Fibroblast of lung (primary cell): ENCODE measurements at regions not wholly inside any gene's neighbourhood (a gene's known extent, or its start where the extent isn't known, plus 50 kb on each side); places are given as distances from the start of the nearest gene placed in this dataset.

Source experiments
- DNase-seq, 2 donors: peaks; one replicate each; pipeline versions ENCODE4 v3.0.0 to v3.0.0-alpha.2; 2010; ENCODE audit warnings: low read depth in 2 of 2
- H2AFZ ChIP-seq: 2 replicates; pipeline ENCODE4 v1.5.1; 2012; ENCODE audit warnings: low read length, control low read depth, inconsistent platforms
- H3K27ac ChIP-seq: 2 replicates; pipeline ENCODE4 v1.5.1; 2011; ENCODE audit warnings: low read length, control low read depth; ENCODE audit not compliant: insufficient read depth
- H3K27me3 ChIP-seq: 2 replicates; pipeline ENCODE4 v1.5.1; 2011; ENCODE audit warnings: mild to moderate bottlenecking, low read length; ENCODE audit not compliant: control insufficient read depth, insufficient read depth
- H3K36me3 ChIP-seq: 2 replicates; pipeline ENCODE4 v1.5.1; 2011; ENCODE audit warnings: low read length; ENCODE audit not compliant: control insufficient read depth, insufficient read depth
- H3K4me1 ChIP-seq: 2 replicates; pipeline ENCODE4 v1.5.1; 2011; ENCODE audit warnings: low read length; ENCODE audit not compliant: control insufficient read depth, insufficient read depth; ENCODE audit errors: extremely low read depth
- H3K4me2 ChIP-seq: 2 replicates; pipeline ENCODE4 v1.5.1; 2011; ENCODE audit warnings: low read length, control low read depth; ENCODE audit not compliant: insufficient read depth; ENCODE audit errors: extremely low read depth
- H3K4me3 ChIP-seq, 4 experiments: fragments of 200-600 bp in 1 of 4; sonication (generic) in 1 of 4; replicated peaks in 1 of 4; 2 replicates each; pipeline ENCODE4 v1.5.1; 2011 to 2016; ENCODE audit warnings: low read length in 4 of 4, low read depth in 3 of 4, mild to moderate bottlenecking in 3 of 4, control low read depth in 2 of 4, inconsistent platforms in 1 of 4, mixed read lengths in 1 of 4; ENCODE audit not compliant: insufficient read depth in 1 of 4; ENCODE audit errors: control extremely low read depth in 1 of 4
- H3K79me2 ChIP-seq: 2 replicates; pipeline ENCODE4 v1.5.1; 2012; ENCODE audit warnings: mild to moderate bottlenecking, low read length, inconsistent platforms; ENCODE audit not compliant: control insufficient read depth, insufficient read depth
- H3K9ac ChIP-seq: 2 replicates; pipeline ENCODE4 v1.5.1; 2011; ENCODE audit warnings: mild to moderate bottlenecking, low read length, control low read depth; ENCODE audit not compliant: insufficient read depth
- H3K9me3 ChIP-seq: 2 replicates; pipeline ENCODE4 v1.5.1; 2012; ENCODE audit warnings: low read depth, low read length; ENCODE audit not compliant: control insufficient read depth, insufficient read depth
- H4K20me1 ChIP-seq: 2 replicates; pipeline ENCODE4 v1.5.1; 2011; ENCODE audit warnings: low read length; ENCODE audit not compliant: control insufficient read depth, insufficient read depth; ENCODE audit errors: extremely low read depth
- CTCF ChIP-seq, 2 donors: IDR thresholded peaks in 1 of 2; conservative IDR thresholded peaks in 1 of 2; 1 replicate in 1 of 2; 2 replicates in 1 of 2; pipeline ENCODE4 v1.5.1; 2011 to 2012; ENCODE audit warnings: low read length in 2 of 2, control low read depth in 1 of 2, inconsistent platforms in 1 of 2, low read depth in 1 of 2, mild to moderate bottlenecking in 1 of 2
- EZH2 ChIP-seq: IDR thresholded peaks from 2 replicates; pipeline ENCODE4 v1.5.1; 2012; ENCODE audit warnings: low read length, control low read depth, mild to moderate bottlenecking; ENCODE audit errors: missing control alignments

GRCh38 chr5:112065781-112066180 is 308.8 kb upstream of the NREP start:
- Histone ChIP-seq H3K27me3 (no peaks in the 10 kb centered on the region), H3K4me3 (no peak overlapping the region), H3K27ac (no peak overlapping the region), H2AFZ (no peak overlapping the region), H3K36me3 (no peaks in the 10 kb centered on the region), H3K9me3 (no peaks in the 10 kb centered on the region), H3K4me2 (no peak overlapping the region), H3K4me1 (no peaks in the 10 kb centered on the region), H3K9ac (no peak overlapping the region), H4K20me1 (no peaks in the 10 kb centered on the region), H3K79me2 (no peaks in the 10 kb centered on the region)
- TF ChIP-seq CTCF (conservative IDR thresholded peaks at IDR 0.05 in 1 of 2, IDR thresholded peaks at IDR 0.05 in 1 of 2; ENCODE audit: low read depth in 1 of 2, low read length in 2 of 2), result no peak
- no peak for TF ChIP-seq EZH2
- no peak for DNase-seq

GRCh38 chr5:112064956-112065355 is 308.0 kb upstream of the NREP start:
- Histone ChIP-seq H3K27ac (no peak overlapping the region), H3K9ac (no peak overlapping the region), H3K36me3 (no peaks in the 10 kb centered on the region), H3K79me2 (no peaks in the 10 kb centered on the region), H3K4me3 (no peak overlapping the region), H3K27me3 (no peaks in the 10 kb centered on the region), H3K4me2 (no peak overlapping the region), H3K4me1 (no peaks in the 10 kb centered on the region), H2AFZ (no peak overlapping the region), H3K9me3 (no peaks in the 10 kb centered on the region), H4K20me1 (no peaks in the 10 kb centered on the region)
- no peak for DNase-seq
- no peak for TF ChIP-seq EZH2
- no peak for TF ChIP-seq CTCF (conservative IDR thresholded peaks at IDR 0.05 in 1 of 2, IDR thresholded peaks at IDR 0.05 in 1 of 2; ENCODE audit: low read depth in 1 of 2, low read length in 2 of 2)

GRCh38 chr5:112064271-112064701 is 307.3 kb upstream of the NREP start:
- Histone ChIP-seq H3K79me2 (no peaks in the 10 kb centered on the region), H4K20me1 (no peaks in the 10 kb centered on the region), H3K4me1 (no peaks in the 10 kb centered on the region), H3K27me3 (no peaks in the 10 kb centered on the region), H3K27ac (no peak overlapping the region), H3K36me3 (no peaks in the 10 kb centered on the region), H3K9ac (no peak overlapping the region), H2AFZ (no peak overlapping the region), H3K4me2 (no peak overlapping the region), H3K9me3 (no peaks in the 10 kb centered on the region), H3K4me3 (no peak overlapping the region)
- DNase-seq, result no peak
- no peak for TF ChIP-seq EZH2
- no peak for TF ChIP-seq CTCF (conservative IDR thresholded peaks at IDR 0.05 in 1 of 2, IDR thresholded peaks at IDR 0.05 in 1 of 2; ENCODE audit: low read depth in 1 of 2, low read length in 2 of 2)
